PC-3 (cell line): ENCODE measurements at regions not wholly inside any gene's neighbourhood (a gene's known extent, or its start where the extent isn't known, plus 50 kb on each side); places are given as distances from the start of the nearest gene placed in this dataset.

Source experiments
- ATAC-seq: fragments of 200-7000 bp; cut with Tn5 transposase; 2 replicates; pipeline ENCODE4 v1.9.1; 2020; ENCODE audit warnings: mild to moderate bottlenecking, moderate library complexity
- BruUV-seq: library from RNA; stranded (reverse); fragments of 400-500 nt; replicated peaks from 2 replicates; lab custom pipeline; 2021; lab: Mats Ljungman, UMichigan
- CTCF ChIA-PET: fragments of 300-600 bp; sonication (Branson Sonifier 250); formaldehyde crosslinking; loops from one replicate; lab custom pipeline; 2022; ENCODE audit warnings: antibody characterized with exemption; lab: Charles Lee
- POLR2A ChIA-PET: fragments of 300-600 bp; sonication (Branson Sonifier 250); formaldehyde crosslinking; loops from one replicate; lab custom pipeline; 2022; ENCODE audit warnings: antibody characterized with exemption; ENCODE audit not compliant: unreplicated experiment; lab: Charles Lee
- DNase-seq: peaks from one replicate; pipeline ENCODE4 v3.0.0-alpha.2; 2015
- H2AFZ ChIP-seq: fragments of 300-600 bp; sonication (generic); 2 replicates; pipeline ENCODE4 v1.6.0; 2016; ENCODE audit warnings: antibody characterized with exemption, low read length
- H3F3A ChIP-seq: fragments of 300-600 bp; sonication (generic); one replicate; pipeline ENCODE4 v1.6.0; 2017; ENCODE audit warnings: antibody characterized with exemption, low read length, control low read depth, mild to moderate bottlenecking; ENCODE audit not compliant: unreplicated experiment
- H3K27ac ChIP-seq: fragments of 300-600 bp; sonication (generic); 2 replicates; pipeline ENCODE4 v1.5.1; 2016; ENCODE audit warnings: mild to moderate bottlenecking, low read length
- H3K27me3 ChIP-seq: fragments of 300-600 bp; sonication (generic); 2 replicates; pipeline ENCODE4 v1.6.1; 2016; ENCODE audit warnings: low read length, mixed read lengths
- H3K36me3 ChIP-seq: fragments of 300-600 bp; sonication (generic); 2 replicates; pipeline ENCODE4 v1.6.1; 2016; ENCODE audit warnings: low read depth, mixed run types, low read length, mixed read lengths
- H3K4me1 ChIP-seq: fragments of 300-600 bp; sonication (generic); 2 replicates; pipeline ENCODE4 v1.5.1; 2016; ENCODE audit warnings: low read length; ENCODE audit not compliant: insufficient read depth
- H3K4me2 ChIP-seq: fragments of 300-600 bp; sonication (generic); 2 replicates; pipeline ENCODE4 v1.6.0; 2016; ENCODE audit warnings: low read length
- H3K4me3 ChIP-seq: fragments of 300-600 bp; sonication (generic); 2 replicates; pipeline ENCODE4 v1.5.1; 2016; ENCODE audit warnings: mild to moderate bottlenecking, low read length, mixed read lengths
- H3K79me2 ChIP-seq: fragments of 300-600 bp; sonication (generic); 2 replicates; pipeline ENCODE4 v1.6.1; 2017; ENCODE audit warnings: low read length, mixed read lengths
- H3K9ac ChIP-seq: fragments of 300-600 bp; sonication (generic); 2 replicates; pipeline ENCODE4 v1.6.0; 2016; ENCODE audit warnings: mild to moderate bottlenecking, low read length
- H3K9me2 ChIP-seq: fragments of 300-600 bp; sonication (generic); replicated peaks from 2 replicates; pipeline ENCODE4 v1.6.1; 2016; ENCODE audit warnings: mixed run types, low read length, mixed read lengths
- H3K9me3 ChIP-seq: fragments of 300-600 bp; sonication (generic); 2 replicates; pipeline ENCODE4 v1.6.1; 2016; ENCODE audit warnings: low read length, mixed read lengths
- H4K20me1 ChIP-seq: fragments of 300-600 bp; sonication (generic); 2 replicates; pipeline ENCODE4 v1.6.1; 2016; ENCODE audit warnings: low read length, mixed read lengths
- CTCF ChIP-seq: fragments of 300-600 bp; sonication (generic); conservative IDR thresholded peaks from 2 replicates; pipeline ENCODE4 v1.5.1; 2017; ENCODE audit warnings: antibody characterized with exemption, low read depth, mild to moderate bottlenecking, low read length
- EZH2 ChIP-seq: fragments of 300-600 bp; sonication (generic); IDR thresholded peaks from one replicate; pipeline ENCODE4 v1.6.1; 2017; ENCODE audit warnings: antibody characterized with exemption, mild to moderate bottlenecking, low read length; ENCODE audit not compliant: unreplicated experiment
- EZH2phosphoT487 ChIP-seq: fragments of 300-600 bp; sonication (generic); IDR thresholded peaks from 2 replicates; pipeline ENCODE4 v1.6.1; 2018; ENCODE audit warnings: mild to moderate bottlenecking, antibody characterized with exemption, low read length, borderline replicate concordance
- intact Hi-C: fragments of 100-400 bp; cut with micrococcal nuclease; formaldehyde crosslinking; loops from 2 replicates; pipeline ENCODE4 v1.9.0; 2023

- Histone ChIP-seq H3K4me3 (no peak overlapping the region), H3K27ac (no peak overlapping the region), H3K9ac (no peak overlapping the region), H3K27me3 (no peaks in the 10 kb centered on the region), H3K4me1 (no peaks in the 10 kb centered on the region), H3K79me2 (no peaks in the 10 kb centered on the region), H2AFZ (peak overlapping the region; percentile 33; the same call in 1 of the 2 replicates), H3K9me3 (peaks cover 8% of the 10 kb centered on the region), H3F3A (no peaks in the 10 kb centered on the region), H3K9me2 (no peaks in the 10 kb centered on the region), H3K36me3 (no peaks in the 10 kb centered on the region), H3K4me2 (no peak overlapping the region), H4K20me1 (no peaks in the 10 kb centered on the region)
- DNase-seq (peak; percentile 69), ATAC-seq (peak; percentile 27; the same call in 1 of the 2 replicates)
- intact Hi-C loops = loop anchor here (1.0 to 10.0 kb wide), 4 partner anchors 64 to 491 kb away; partner anchors contain the start of gene CDH2
- no TSS peak for BruUV-seq
- CTCF ChIA-PET = interaction anchor here (0.5 to 0.7 kb wide), 2 partner anchors 64 to 885 kb away, joined by 3 read pairs; no protein-coding TSS in a partner anchor
- POLR2A ChIA-PET = no interaction called here
- TF ChIP-seq CTCF = peak; percentile 91
- no peak for TF ChIP-seq EZH2phosphoT487
Observed at GRCh38 chr18:27685807-27686412, 491.0 kb downstream of the CDH2 start.

GRCh38 chr18:27685091-27685490, 491.8 kb downstream of the CDH2 start:
- CTCF ChIA-PET = interaction anchor here (0.5 to 0.8 kb wide), 2 partner anchors 65 to 885 kb away, joined by 3 to 4 read pairs; no protein-coding TSS in a partner anchor
- no peak for TF ChIP-seq CTCF
- no peak for TF ChIP-seq EZH2
- TF ChIP-seq EZH2phosphoT487 = no peak
- no peak overlapping the region for H3K4me3 ChIP-seq
- POLR2A ChIA-PET = no interaction called here
- no TSS peak for BruUV-seq
- no peak overlapping the region for H3K9ac ChIP-seq
- no peaks in the 10 kb centered on the region for H3F3A ChIP-seq
- DNase-seq (no peak), ATAC-seq (no peak)
- H3K27me3 ChIP-seq = no peaks in the 10 kb centered on the region
- no peaks in the 10 kb centered on the region for H3K4me1 ChIP-seq
- no peaks in the 10 kb centered on the region for H3K79me2 ChIP-seq
- no peaks in the 10 kb centered on the region for H4K20me1 ChIP-seq
- H3K4me2 ChIP-seq = no peak overlapping the region
- no peak overlapping the region for H3K27ac ChIP-seq
- no peaks in the 10 kb centered on the region for H3K36me3 ChIP-seq
- H3K9me3 ChIP-seq = peaks cover 8% of the 10 kb centered on the region
- peak overlapping the region; percentile 33; the same call in 1 of the 2 replicates for H2AFZ ChIP-seq
- no peaks in the 10 kb centered on the region for H3K9me2 ChIP-seq
- intact Hi-C loops = loop anchor here (5.0 to 10.0 kb wide), 3 partner anchors 330 to 492 kb away; partner anchors contain the start of gene CDH2

- Histone ChIP-seq H3K27ac (no peak overlapping the region), H2AFZ (no peak overlapping the region), H3K9me3 (no peaks in the 10 kb centered on the region), H3K27me3 (peaks cover 5% of the 10 kb centered on the region; the same call in 1 of the 2 replicates), H3K4me3 (no peak overlapping the region), H3K36me3 (no peaks in the 10 kb centered on the region), H3K79me2 (no peaks in the 10 kb centered on the region), H4K20me1 (no peaks in the 10 kb centered on the region), H3K9ac (no peak overlapping the region), H3K4me2 (no peak overlapping the region), H3K4me1 (no peaks in the 10 kb centered on the region), H3K9me2 (no peaks in the 10 kb centered on the region), H3F3A (no peaks in the 10 kb centered on the region)
- DNase-seq (no peak), ATAC-seq (no peak)
- ChIA-PET CTCF (no interaction called here), POLR2A (no interaction called here)
- TF ChIP-seq EZH2phosphoT487 (no peak), EZH2 (no peak), CTCF (no peak)
- intact Hi-C loops = no loop called here
- no TSS peak for BruUV-seq
Observed at GRCh38 chr18:27674411-27674810, 489.3 kb upstream of the CHST9 start.
